HG02884 (cell line): ENCODE measurements at regions not wholly inside any gene's neighbourhood (a gene's known extent, or its start where the extent isn't known, plus 50 kb on each side); places are given as distances from the start of the nearest gene placed in this dataset.

ENCODE experiments used
- ATAC-seq: cut with Tn5 transposase; IDR thresholded peaks from one replicate; pipeline ENCODE4 v1.9.1; 2021; ENCODE audit warnings: mild to moderate bottlenecking, moderate library complexity; ENCODE audit not compliant: unreplicated experiment

DNA sequence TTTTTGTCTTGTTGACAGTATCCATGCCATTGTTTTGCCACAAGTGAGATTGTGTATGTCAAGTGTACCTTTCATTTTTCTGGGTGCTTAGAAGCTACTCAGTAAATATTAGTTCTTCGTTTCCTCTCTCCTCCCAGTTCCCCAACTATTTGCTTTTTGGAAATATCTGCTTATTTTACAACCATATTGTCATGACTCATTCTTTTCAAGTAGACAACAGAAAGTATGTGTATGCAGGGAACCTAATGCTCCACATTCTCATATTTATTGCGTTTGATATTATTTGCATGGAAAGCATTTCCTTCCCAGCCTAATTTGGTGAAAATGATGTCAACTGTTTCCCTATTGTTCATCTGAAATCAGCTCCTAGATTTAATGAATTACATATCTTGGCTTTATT, 483.7 kb upstream of the RIOK2 start:
- ATAC-seq = no peak

DNA sequence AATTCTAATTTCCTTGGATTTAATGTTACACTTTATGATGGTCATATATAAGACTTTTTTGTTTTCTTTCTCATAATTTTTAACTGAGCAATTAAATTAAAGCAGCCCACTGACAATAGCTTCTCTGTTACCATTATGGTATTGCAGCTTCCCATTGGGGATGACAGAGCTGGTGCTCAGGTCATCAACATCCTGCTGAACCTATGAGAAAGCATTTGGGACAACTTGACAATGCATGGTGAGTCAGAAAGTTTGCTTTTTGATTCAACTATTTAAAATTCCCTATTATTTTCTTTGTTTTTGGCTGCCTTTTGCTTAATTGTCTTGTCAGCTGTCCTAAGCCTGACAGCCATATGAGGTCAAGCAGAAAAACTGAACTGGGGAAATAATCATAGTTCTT, 487.4 kb upstream of the RIOK2 start:
- no peak for ATAC-seq

DNA sequence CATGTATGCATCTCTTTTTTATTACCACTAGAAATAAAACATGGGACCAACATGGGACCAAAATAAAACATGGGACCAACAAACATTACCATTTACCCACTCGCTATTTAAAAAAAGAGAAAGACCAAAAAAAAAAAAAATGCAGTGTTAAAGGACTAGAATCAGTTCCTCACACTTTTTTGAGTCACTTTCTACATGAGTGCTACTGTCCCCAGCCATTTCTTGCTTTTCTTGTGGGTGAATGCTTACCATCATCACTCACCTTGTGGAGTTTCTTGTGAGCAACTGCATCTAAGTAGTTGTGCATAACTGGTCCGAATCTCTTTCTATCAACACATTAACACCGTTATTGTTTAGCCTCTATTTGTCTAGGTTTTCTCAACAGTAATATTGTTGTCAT, 493.6 kb upstream of the RIOK2 start:
- ATAC-seq = no peak

GRCh38 chr5:97694091-97694490, 511.0 kb upstream of the RIOK2 start:
- ATAC-seq = no peak

DNA sequence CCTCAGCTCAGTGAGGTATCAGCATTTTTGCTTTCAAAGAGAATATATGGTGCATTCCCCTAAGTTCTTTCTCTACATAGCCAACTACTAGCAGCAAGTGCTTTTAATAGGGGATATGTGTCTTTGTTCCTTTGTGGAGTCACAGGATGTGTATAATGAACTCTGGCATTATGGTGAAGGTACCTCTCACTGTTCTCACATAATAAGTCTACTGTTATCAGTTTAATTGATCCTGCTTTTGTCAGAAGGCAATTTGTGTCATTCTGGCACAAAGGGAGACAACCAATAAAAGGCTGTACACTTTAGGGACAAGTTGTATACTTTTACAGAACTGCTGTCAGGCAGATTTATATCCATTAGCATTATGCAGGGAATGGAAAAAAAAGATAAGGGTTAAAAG, 531.4 kb upstream of the RIOK2 start:
- ATAC-seq = no peak

DNA sequence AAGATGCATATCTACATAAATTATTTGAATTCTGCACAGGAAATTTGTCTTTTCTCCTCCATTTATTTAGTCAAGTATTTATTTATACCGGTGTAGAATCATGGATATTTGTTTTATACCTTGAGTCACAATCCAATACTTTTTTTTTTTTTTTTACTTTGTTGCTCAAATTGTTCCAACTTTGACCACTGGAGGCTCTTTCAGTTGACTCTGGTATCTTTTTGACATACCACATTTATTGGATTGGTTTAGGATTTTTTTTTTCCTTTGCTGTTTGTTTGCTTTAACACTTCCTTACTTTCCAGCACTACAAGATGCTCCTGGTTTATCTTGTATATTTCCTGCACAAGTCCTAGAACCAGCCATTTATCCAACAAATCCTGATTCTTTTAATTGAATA, 543.1 kb upstream of the RIOK2 start:
- ATAC-seq = no peak

- ATAC-seq = no peak
These were observed 545.9 kb upstream of the RIOK2 start for GRCh38 chr5:97728920-97729319.

- no peak for ATAC-seq
These were observed 546.9 kb upstream of the RIOK2 start for GRCh38 chr5:97729938-97730337.

GRCh38 chr5:97735209-97735608, 552.2 kb upstream of the RIOK2 start:
- ATAC-seq = no peak

DNA sequence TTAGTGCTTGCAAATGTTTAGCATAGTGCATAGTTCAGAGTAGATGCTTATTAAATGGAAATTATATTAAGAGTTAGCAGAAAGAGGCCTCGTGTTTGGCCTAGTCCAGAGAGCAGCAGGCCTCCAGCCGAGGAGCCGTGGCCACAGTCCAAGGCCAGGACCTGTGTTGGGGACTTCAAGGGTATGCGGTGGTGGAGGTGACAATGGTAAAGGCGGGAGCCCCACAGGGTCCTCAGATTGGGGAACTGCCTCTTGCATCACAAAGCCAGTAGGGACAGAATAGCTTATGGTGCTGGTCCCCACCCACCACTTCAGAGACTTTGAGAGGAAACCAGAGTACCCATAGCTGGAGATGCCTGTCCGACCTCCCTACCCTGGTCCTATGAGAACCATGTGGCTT, 554.6 kb upstream of the RIOK2 start:
- ATAC-seq = no peak

- ATAC-seq = no peak
These were observed 562.8 kb upstream of the RIOK2 start for GRCh38 chr5:97745817-97746216.

- ATAC-seq = no peak
These were observed 567.5 kb upstream of the RIOK2 start for GRCh38 chr5:97750576-97750975.

GRCh38 chr5:97751540-97751939, 568.5 kb upstream of the RIOK2 start:
- no peak for ATAC-seq

DNA sequence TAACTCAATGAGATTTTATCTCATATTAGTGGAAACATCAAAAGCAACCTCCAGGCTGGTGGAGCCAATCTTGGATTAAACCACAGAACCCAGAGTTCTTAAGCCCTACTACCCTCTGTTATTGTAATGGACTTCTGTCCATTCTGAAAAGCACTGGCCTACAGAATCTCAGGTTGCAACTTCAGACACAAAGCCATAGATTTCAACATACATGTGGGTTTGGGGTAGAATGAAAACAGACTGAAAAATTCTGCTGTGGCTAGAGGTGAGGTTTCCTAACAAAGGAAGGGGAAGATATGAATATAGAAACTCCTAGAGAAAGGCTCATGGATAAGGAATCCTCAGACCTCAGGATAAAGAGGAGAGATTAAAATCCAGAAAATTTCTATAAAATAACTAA, 569.8 kb upstream of the RIOK2 start:
- no peak for ATAC-seq

DNA sequence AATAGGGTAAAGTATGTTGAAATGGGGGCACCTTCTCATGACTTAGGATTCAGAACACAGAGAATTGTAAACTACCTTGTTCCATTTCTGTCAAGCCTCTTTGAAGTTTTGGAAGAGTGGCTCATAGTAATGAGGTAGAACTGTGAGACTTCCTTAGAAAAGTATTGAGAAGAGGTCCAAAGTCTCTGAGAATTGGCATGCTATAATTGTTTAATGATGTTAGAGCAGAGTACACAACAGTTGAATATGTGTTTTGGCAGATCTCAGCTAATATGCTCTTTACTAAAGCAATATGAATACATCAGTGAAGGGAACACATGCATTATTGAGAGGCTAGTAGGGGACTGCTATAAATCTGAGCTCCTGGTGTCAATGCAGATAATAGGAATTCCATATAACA, 579.4 kb upstream of the RIOK2 start:
- ATAC-seq = no peak

DNA sequence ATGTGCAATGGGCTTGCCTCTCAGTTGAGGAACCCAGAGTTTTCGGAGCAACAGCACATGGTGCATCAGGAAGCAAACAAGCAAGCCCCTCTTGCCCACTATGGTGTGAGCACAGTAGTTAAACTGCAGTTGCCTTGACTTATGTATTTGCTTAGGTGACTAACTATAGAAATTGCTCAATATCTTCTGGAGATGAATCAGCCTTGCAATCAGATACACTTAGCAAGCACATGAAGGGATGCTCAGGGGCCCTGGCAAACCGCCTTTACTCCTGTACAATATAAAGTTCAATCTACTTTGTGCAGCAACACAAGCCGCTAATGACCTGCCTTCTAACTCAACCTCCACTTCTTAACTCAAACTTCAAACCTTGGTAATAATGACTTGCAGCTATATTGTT, 581.7 kb upstream of the RIOK2 start:
- ATAC-seq = no peak

- ATAC-seq = no peak
These were observed 595.4 kb upstream of the RIOK2 start for GRCh38 chr5:97778451-97778850.

DNA sequence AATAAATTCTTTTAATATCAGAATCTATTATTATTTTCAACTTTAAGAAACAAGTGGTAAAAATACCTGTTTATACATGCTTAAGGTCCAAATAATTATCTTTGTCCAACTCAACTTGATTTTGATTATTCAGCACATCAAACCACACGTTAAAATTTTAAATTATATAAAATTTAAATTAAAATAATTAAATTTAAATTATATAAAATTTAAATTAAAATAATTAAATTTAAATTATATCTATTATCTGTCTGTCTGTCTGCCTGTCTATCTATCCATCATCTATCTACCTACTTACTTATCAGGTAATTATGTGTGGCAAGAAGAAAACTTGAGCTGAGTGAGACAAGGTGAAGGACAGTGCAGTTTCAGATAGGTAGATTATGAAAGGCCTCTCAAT, 605.3 kb upstream of the RIOK2 start:
- no peak for ATAC-seq

GRCh38 chr5:97797994-97798451, 615.0 kb upstream of the RIOK2 start:
- no peak for ATAC-seq

GRCh38 chr5:97801461-97801860, 618.4 kb upstream of the RIOK2 start:
- ATAC-seq = no peak

- ATAC-seq = no peak
These were observed 637.1 kb upstream of the RIOK2 start for GRCh38 chr5:97820138-97820537.

GRCh38 chr5:97832645-97833296, 649.7 kb upstream of the RIOK2 start:
- ATAC-seq = no peak

- ATAC-seq = no peak
These were observed 651.5 kb upstream of the RIOK2 start for GRCh38 chr5:97834561-97834960.
